HG03520 (cell line): ENCODE measurements at regions not wholly inside any gene's neighbourhood (a gene's known extent, or its start where the extent isn't known, plus 50 kb on each side); places are given as distances from the start of the nearest gene placed in this dataset.
"Not testable (repeated sequence)": the region's sequence is repeated elsewhere in the genome, so short reads cannot be mapped to it uniquely, and the experiment has no call there.

Experiments
- ATAC-seq: cut with Tn5 transposase; IDR thresholded peaks from one replicate; pipeline ENCODE4 v1.9.1; 2021; ENCODE audit warnings: mild to moderate bottlenecking, moderate library complexity; ENCODE audit not compliant: unreplicated experiment

GRCh38 chr11:16605894-16606783 is 132.3 kb upstream of the C11orf58 start:
- ATAC-seq, result peak; percentile 89

GRCh38 chr11:16605389-16605893 is 133.0 kb upstream of the C11orf58 start:
- ATAC-seq, result no peak

GRCh38 chr11:16604794-16605388 is 133.6 kb upstream of the C11orf58 start:
- ATAC-seq, result no peak

GRCh38 chr11:16603890-16604793 is 134.3 kb upstream of the C11orf58 start:
- no peak for ATAC-seq

- ATAC-seq, result no peak
Measured at GRCh38 chr11:16603245-16603644, 135.2 kb upstream of the C11orf58 start.

- ATAC-seq, result no peak
Measured at GRCh38 chr11:16598906-16599305, 139.5 kb upstream of the C11orf58 start.

- ATAC-seq, result no peak
Measured at GRCh38 chr11:16598032-16598431, 140.4 kb upstream of the C11orf58 start.

- no peak for ATAC-seq
Measured at GRCh38 chr11:16596231-16596630, 142.2 kb upstream of the C11orf58 start.

- ATAC-seq, result no peak
Measured at GRCh38 chr11:16591157-16591556, 147.3 kb upstream of the C11orf58 start.

GRCh38 chr11:16587670-16588069 is 150.8 kb upstream of the C11orf58 start:
- ATAC-seq, result no peak

- no peak for ATAC-seq
Measured at GRCh38 chr11:16584569-16584968, 153.9 kb upstream of the C11orf58 start.

GRCh38 chr11:16581078-16581477 is 157.4 kb upstream of the C11orf58 start:
- not testable (repeated sequence) for ATAC-seq

GRCh38 chr11:16577490-16577889 is 161.0 kb upstream of the C11orf58 start:
- no peak for ATAC-seq

- ATAC-seq, result not testable (repeated sequence)
Measured at GRCh38 chr11:16574889-16575288, 163.6 kb upstream of the C11orf58 start.

GRCh38 chr11:16572945-16573344 is 165.5 kb upstream of the C11orf58 start:
- no peak for ATAC-seq

GRCh38 chr11:16561150-16561549 is 177.3 kb upstream of the C11orf58 start:
- no peak for ATAC-seq

GRCh38 chr11:16558494-16558893 is 180.0 kb upstream of the C11orf58 start:
- no peak for ATAC-seq

- no peak for ATAC-seq
Measured at GRCh38 chr11:16555956-16556355, 182.5 kb upstream of the C11orf58 start.

- ATAC-seq, result no peak
Measured at GRCh38 chr11:16554361-16554760, 184.1 kb upstream of the C11orf58 start.

- ATAC-seq, result no peak
Measured at GRCh38 chr11:16547879-16548278, 190.6 kb upstream of the C11orf58 start.

- ATAC-seq, result no peak
Measured at GRCh38 chr11:16543642-16544041, 187.3 kb upstream of the SOX6 start.
